Lower leg skin (tissue), 3 donors: ENCODE measurements at regions not wholly inside any gene's neighbourhood (a gene's known extent, or its start where the extent isn't known, plus 50 kb on each side); places are given as distances from the start of the nearest gene placed in this dataset.

Experiments
- CTCF ChIP-seq, 3 donors: fragments of 450-650 bp; IDR thresholded peaks; one replicate each; pipeline ENCODE4 v1.5.1; 2016; ENCODE audit warnings: antibody characterized with exemption in 3 of 3, mild to moderate bottlenecking in 3 of 3, moderate library complexity in 2 of 3
- POLR2A ChIP-seq, 2 donors: fragments of 450-650 bp; IDR thresholded peaks; one replicate each; pipeline ENCODE4 v1.6.1; 2016 to 2017; ENCODE audit warnings: antibody characterized with exemption in 2 of 2, mild to moderate bottlenecking in 1 of 2, moderate library complexity in 1 of 2

- no peak for TF ChIP-seq CTCF (IDR thresholded peaks at IDR 0.05)
- no peak for TF ChIP-seq POLR2A (IDR thresholded peaks at IDR 0.05)
Measured at GRCh38 chr20:63070301-63070625, 63.5 kb upstream of the BHLHE23 start.
